ENCODE measurements at regions not wholly inside any gene's neighbourhood (a gene's known extent, or its start where the extent isn't known, plus 50 kb on each side); places are given as distances from the start of the nearest gene placed in this dataset.

DNA sequence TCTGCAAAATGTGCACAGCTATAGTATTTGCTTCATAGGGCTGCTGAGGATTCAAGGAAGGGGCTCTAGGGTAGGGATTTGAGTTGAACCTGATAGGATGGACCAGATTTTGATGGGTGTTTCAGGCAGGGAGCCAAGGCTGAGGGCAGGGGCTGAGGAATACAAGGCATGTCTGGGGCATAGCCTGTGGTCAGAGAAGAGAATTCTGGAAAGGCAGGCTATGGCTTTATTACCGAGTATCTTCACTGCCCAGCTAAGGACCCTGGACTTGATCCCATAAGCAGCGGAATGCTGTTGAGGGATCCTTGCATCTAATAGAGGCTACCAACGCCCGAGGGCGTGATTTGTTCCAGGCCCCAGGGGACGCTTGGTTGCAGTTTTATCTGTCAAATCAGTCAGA is 193.0 kb upstream of the TLE3 start:
- TF ChIP-seq, protein P1, sequence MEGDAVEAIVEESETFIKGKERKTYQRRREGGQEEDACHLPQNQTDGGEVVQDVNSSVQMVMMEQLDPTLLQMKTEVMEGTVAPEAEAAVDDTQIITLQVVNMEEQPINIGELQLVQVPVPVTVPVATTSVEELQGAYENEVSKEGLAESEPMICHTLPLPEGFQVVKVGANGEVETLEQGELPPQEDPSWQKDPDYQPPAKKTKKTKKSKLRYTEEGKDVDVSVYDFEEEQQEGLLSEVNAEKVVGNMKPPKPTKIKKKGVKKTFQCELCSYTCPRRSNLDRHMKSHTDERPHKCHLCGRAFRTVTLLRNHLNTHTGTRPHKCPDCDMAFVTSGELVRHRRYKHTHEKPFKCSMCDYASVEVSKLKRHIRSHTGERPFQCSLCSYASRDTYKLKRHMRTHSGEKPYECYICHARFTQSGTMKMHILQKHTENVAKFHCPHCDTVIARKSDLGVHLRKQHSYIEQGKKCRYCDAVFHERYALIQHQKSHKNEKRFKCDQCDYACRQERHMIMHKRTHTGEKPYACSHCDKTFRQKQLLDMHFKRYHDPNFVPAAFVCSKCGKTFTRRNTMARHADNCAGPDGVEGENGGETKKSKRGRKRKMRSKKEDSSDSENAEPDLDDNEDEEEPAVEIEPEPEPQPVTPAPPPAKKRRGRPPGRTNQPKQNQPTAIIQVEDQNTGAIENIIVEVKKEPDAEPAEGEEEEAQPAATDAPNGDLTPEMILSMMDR (IDR thresholded peaks at IDR 0.05; ENCODE audit: poor library complexity, severe bottlenecking): no peak
- no peak for TF ChIP-seq MXI1 (conservative IDR thresholded peaks at IDR 0.05; ENCODE audit: poor library complexity, severe bottlenecking)
- no peak for TF ChIP-seq EP300 (conservative IDR thresholded peaks at IDR 0.05; ENCODE audit: poor library complexity, severe bottlenecking)
- TF ChIP-seq, protein P2, sequence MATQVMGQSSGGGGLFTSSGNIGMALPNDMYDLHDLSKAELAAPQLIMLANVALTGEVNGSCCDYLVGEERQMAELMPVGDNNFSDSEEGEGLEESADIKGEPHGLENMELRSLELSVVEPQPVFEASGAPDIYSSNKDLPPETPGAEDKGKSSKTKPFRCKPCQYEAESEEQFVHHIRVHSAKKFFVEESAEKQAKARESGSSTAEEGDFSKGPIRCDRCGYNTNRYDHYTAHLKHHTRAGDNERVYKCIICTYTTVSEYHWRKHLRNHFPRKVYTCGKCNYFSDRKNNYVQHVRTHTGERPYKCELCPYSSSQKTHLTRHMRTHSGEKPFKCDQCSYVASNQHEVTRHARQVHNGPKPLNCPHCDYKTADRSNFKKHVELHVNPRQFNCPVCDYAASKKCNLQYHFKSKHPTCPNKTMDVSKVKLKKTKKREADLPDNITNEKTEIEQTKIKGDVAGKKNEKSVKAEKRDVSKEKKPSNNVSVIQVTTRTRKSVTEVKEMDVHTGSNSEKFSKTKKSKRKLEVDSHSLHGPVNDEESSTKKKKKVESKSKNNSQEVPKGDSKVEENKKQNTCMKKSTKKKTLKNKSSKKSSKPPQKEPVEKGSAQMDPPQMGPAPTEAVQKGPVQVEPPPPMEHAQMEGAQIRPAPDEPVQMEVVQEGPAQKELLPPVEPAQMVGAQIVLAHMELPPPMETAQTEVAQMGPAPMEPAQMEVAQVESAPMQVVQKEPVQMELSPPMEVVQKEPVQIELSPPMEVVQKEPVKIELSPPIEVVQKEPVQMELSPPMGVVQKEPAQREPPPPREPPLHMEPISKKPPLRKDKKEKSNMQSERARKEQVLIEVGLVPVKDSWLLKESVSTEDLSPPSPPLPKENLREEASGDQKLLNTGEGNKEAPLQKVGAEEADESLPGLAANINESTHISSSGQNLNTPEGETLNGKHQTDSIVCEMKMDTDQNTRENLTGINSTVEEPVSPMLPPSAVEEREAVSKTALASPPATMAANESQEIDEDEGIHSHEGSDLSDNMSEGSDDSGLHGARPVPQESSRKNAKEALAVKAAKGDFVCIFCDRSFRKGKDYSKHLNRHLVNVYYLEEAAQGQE (IDR thresholded peaks at IDR 0.05; ENCODE audit: borderline replicate concordance): no peak

Measured in neural cell (in vitro differentiated cells).